Hypothalamus (tissue), 51 donors: ENCODE measurements at regions not wholly inside any gene's neighbourhood (a gene's known extent, or its start where the extent isn't known, plus 50 kb on each side); places are given as distances from the start of the nearest gene placed in this dataset.
A peak's percentile ranks its signal among the peaks of the same experiment; 100 is the strongest.
"Not testable (repeated sequence)": the region's sequence is repeated elsewhere in the genome, so short reads cannot be mapped to it uniquely, and the experiment has no call there.

Experiments used
- DNase-seq, 51 donors: peaks; one replicate each; lab custom pipeline; 2025; lab: John Stamatoyannopoulos, UW

GRCh38 chr12:131613678-131614077 is 97.2 kb upstream of the SFSWAP start:
- peak in 11 of 51 donors; percentile 13 to 52 (median 25) for DNase-seq

- DNase-seq: peak in 1 of 51 donors; percentile 10
Observed at GRCh38 chr12:131615326-131616042, 95.4 kb upstream of the SFSWAP start.

GRCh38 chr12:131616043-131616700 is 94.7 kb upstream of the SFSWAP start:
- DNase-seq: peak in 2 of 51 donors; percentile 25 to 40

GRCh38 chr12:131616738-131617137 is 94.2 kb upstream of the SFSWAP start:
- DNase-seq: no peak

GRCh38 chr12:131617179-131617578 is 93.7 kb upstream of the SFSWAP start:
- DNase-seq: no peak

GRCh38 chr12:131617596-131618302 is 93.1 kb upstream of the SFSWAP start:
- DNase-seq: no peak

- DNase-seq: no peak
Observed at GRCh38 chr12:131618303-131618658, 92.6 kb upstream of the SFSWAP start.

- no peak for DNase-seq
Observed at GRCh38 chr12:131618701-131619100, 92.2 kb upstream of the SFSWAP start.

- DNase-seq: no peak
Observed at GRCh38 chr12:131619106-131619642, 91.7 kb upstream of the SFSWAP start.

GRCh38 chr12:131619736-131620506 is 91.0 kb upstream of the SFSWAP start:
- no peak for DNase-seq

- DNase-seq: peak in 4 of 51 donors; percentile 38 to 76 (median 62)
Observed at GRCh38 chr12:131620520-131620919, 90.4 kb upstream of the SFSWAP start.

GRCh38 chr12:131620946-131621681 is 89.8 kb upstream of the SFSWAP start:
- peak in 45 of 51 donors; percentile 20 to 91 (median 66) for DNase-seq

GRCh38 chr12:131621701-131622421 is 89.0 kb upstream of the SFSWAP start:
- DNase-seq: peak in 49 of 51 donors; percentile 18 to 93 (median 81)

- DNase-seq: no peak
Observed at GRCh38 chr12:131622422-131622955, 88.4 kb upstream of the SFSWAP start.

- DNase-seq: not testable (repeated sequence)
Observed at GRCh38 chr12:131623404-131624368, 87.2 kb upstream of the SFSWAP start.

- DNase-seq: peak in 26 of 51 donors; percentile 15 to 80 (median 37)
Observed at GRCh38 chr12:131624369-131624739, 86.5 kb upstream of the SFSWAP start.

GRCh38 chr12:131624756-131625501 is 86.0 kb upstream of the SFSWAP start:
- peak in 2 of 51 donors; percentile 33 to 52 for DNase-seq
